Sigmoid colon (tissue), 4 donors: ENCODE measurements at regions not wholly inside any gene's neighbourhood (a gene's known extent, or its start where the extent isn't known, plus 50 kb on each side); places are given as distances from the start of the nearest gene placed in this dataset.

Source experiments
- EP300 ChIP-seq, 4 donors: sonication (generic); formaldehyde crosslinking; IDR thresholded peaks; one replicate each; pipeline ENCODE4 v1.6.1; 2017; ENCODE audit warnings: antibody characterized with exemption in 4 of 4
- POLR2A ChIP-seq, 2 donors: fragments of 450-650 bp; IDR thresholded peaks; one replicate each; pipeline ENCODE4 v1.6.1; 2016; ENCODE audit warnings: antibody characterized with exemption in 2 of 2, mild to moderate bottlenecking in 2 of 2, moderate library complexity in 2 of 2
- POLR2AphosphoS5 ChIP-seq, 4 donors: sonication (generic); formaldehyde crosslinking; IDR thresholded peaks; one replicate each; pipeline ENCODE4 v1.6.1; 2017; ENCODE audit warnings: antibody characterized with exemption in 4 of 4

DNA sequence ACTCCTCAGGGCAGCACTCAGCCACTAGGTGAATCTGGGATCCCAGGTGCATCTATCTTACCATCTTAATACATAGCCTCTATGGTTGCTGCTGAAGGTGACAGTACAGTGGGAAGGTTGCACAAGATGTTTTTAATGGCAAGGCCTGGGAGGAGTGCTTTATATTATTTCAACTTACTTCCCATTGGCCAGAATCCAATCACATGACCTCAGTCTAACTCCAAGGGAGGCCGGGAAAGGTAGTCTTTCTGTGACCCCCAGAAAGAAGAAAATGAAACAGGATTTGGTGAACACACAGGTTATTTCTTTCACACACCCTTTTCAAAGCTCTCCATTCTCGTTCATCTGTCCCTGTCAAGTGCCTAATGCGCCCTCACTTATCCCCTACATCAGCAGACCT, 189.1 kb upstream of the ATP6AP2 start:
- TF ChIP-seq POLR2AphosphoS5 (IDR thresholded peaks at IDR 0.05): no peak
- TF ChIP-seq POLR2A (IDR thresholded peaks at IDR 0.05): no peak
- no peak for TF ChIP-seq EP300 (IDR thresholded peaks at IDR 0.05)
